Putamen (tissue), 1 donor: ENCODE measurements at regions not wholly inside any gene's neighbourhood (a gene's known extent, or its start where the extent isn't known, plus 50 kb on each side); places are given as distances from the start of the nearest gene placed in this dataset.

Experiments used
- DNase-seq: peaks from one replicate; pipeline ENCODE4 v3.0.0-alpha.2; 2016; ENCODE audit warnings: low spot score

- DNase-seq = no peak
These were observed 84.4 kb upstream of the ID4 start for GRCh38 chr6:19752746-19753145.

DNA sequence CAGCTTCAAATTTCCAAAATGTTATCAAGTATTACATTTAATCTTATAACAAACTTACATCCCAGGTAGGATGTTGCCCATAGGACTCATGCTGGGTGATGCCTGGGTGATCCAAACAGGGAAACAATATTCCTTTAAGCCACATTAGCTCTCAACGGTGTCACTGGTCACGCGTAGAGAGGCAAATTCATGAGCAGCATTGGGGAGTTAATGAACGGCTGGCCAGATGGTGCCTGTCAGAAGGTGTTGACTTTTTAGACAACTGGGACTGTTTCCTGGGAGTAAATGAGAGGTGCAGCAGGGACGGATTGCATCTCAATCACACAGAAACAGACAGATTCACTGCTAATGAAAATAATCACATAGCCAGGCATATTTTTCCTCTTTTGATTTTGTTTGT lies 83.3 kb upstream of the ID4 start:
- DNase-seq = no peak

DNA sequence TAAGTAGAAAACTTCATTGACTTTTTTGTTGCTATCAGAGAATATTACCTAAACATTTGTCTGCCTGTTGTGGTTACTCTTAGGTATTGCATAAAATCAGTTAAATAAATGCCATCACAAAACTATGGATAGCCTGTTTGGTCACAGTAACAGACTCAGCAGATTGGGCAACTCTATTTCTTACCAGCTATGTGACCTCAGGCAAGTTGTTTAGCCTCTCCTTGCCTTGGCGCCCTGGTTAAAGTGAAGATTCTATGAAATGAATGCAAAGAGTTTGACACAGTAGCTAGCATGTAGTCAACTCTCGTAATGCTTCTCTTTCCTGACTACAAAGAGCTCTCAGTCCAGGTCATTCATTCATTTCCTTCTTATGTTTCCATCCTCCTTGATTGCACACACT lies 82.5 kb upstream of the ID4 start:
- DNase-seq = no peak

DNA sequence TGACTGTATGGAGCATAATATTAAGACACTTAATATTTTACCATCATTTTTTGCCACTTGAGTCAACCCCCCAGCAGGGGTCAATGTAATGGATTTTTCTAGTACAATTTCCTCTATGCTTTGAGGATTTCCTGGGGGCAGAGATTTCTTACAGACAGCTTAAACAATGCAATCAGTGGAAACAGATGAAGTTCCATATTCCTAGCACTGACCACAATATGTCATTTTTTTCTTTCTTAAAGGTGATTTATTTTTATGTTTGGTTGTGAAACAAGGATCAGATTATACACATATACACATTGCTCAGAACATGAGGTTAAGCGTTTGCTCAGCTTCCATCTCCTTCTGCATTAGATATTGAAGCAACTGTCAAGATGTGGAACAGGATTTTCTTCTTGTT lies 82.0 kb upstream of the ID4 start:
- no peak for DNase-seq

- no peak for DNase-seq
These were observed 80.1 kb upstream of the ID4 start for GRCh38 chr6:19757036-19757435.

DNA sequence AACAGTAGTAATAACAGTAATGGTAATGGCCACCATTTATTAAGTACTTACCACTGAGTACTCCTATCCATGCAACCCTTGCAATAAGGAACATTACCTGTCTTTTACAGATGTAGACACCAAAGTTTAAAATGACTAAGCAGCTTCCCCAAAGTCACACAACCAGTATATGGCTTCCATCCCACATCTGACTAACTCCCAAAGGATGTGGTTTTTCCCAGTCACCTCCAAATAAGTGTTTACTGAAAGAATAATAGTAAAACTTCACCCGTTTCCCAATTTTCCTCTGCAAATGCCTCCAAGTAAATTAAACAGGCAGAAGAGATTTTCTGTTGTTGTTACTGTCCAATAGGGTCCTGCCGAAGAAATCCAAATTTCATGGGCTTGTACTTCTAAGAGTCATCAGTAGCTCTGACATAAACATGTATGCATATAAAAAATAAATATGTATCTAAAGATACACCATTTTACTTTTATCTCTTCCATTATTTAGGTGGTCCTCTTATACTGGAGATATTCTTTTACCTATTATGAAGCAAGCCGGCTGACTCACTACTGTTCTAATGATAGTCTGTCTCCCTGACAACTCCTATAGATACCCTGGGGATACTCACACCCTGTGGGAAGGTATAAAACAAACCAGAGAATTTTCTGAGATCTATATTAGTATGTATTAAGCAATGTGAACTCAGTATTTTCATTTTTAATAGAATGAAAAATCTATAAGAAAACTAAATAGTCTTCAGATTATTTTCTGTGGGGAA lies 77.9 kb upstream of the ID4 start:
- no peak for DNase-seq

- DNase-seq = no peak
These were observed 76.0 kb upstream of the ID4 start for GRCh38 chr6:19761121-19761520.

GRCh38 chr6:19771753-19772336 lies 65.3 kb upstream of the ID4 start:
- peak; percentile 2 for DNase-seq

DNA sequence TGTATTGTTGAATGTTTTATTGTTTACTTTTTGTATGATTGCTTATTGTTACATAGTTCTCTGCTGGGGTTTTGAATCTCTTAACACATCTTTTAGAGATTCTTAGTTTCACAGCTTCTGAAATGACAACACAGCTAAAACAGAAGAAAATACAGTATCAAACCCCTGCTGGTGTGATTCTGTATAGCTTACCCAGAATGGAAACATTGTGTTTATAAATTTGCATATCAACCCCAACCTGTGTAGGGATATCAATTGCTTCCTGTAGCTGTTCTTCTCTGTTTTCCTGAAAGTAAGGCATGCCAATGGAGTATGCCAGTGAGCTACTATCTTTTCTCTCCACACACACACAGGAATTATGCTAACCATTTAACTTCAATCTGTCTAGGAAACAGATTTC lies 64.3 kb upstream of the ID4 start:
- DNase-seq = no peak

DNA sequence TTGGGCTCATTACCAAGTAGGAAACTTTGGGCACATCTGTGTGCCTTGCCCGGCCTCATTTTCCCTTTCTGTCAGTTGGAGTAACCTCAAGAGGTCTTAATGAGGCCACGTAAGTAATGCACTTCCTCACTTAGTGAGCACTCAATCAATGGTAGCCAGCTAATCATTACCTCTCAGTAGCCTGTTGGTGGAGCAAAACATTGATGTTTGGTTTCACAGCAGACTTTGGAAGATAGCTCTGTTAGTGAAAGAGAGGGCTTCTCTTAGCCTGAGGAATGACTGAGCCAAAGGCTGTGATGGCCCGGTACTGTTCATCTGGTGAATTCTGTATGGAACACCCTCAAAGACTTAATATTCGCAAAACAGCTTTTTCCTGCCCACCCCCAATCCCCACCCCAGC lies 55.9 kb upstream of the ID4 start:
- no peak for DNase-seq

DNA sequence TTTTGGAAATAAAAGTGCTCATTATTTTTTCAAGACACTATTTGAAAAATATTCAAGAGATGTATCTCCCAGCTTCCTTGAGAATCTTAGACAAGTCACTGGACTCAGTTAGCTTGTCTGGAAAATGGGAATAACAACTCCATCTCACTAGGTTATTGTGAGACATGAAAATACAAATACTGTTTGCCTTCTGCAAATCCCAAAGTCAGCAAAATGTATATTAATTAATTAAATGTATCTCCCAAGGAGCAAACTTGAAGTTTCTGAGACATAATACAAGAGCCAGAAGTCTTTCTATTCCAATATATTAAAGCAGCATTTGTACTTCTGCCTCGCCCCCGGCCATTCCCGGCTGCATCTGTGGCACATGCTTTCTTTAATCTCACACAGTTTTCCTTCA lies 54.6 kb upstream of the ID4 start:
- DNase-seq = no peak
